B cell (primary cell): ENCODE measurements at regions not wholly inside any gene's neighbourhood (a gene's known extent, or its start where the extent isn't known, plus 50 kb on each side); places are given as distances from the start of the nearest gene placed in this dataset.

Experiments used
- CTCF ChIP-seq: fragments of 200-600 bp; IDR thresholded peaks from one replicate; pipeline ENCODE4 v1.8.0; 2022; ENCODE audit warnings: antibody characterized with exemption, mild to moderate bottlenecking
- EZH2 ChIP-seq: IDR thresholded peaks from 2 replicates; pipeline ENCODE4 v1.6.1; 2012; ENCODE audit warnings: borderline replicate concordance, low read depth, mild to moderate bottlenecking, moderate library complexity, low read length; ENCODE audit not compliant: insufficient read depth, poor library complexity, severe bottlenecking

- TF ChIP-seq CTCF (no peak), EZH2 (no peak)
Measured at GRCh38 chr11:10920205-10920604, 62.4 kb upstream of the ZBED5 start.
